ENCODE measurements at regions not wholly inside any gene's neighbourhood (a gene's known extent, or its start where the extent isn't known, plus 50 kb on each side); places are given as distances from the start of the nearest gene placed in this dataset.

- Mint-ChIP-seq H3K36me3 (ENCODE audit: low read depth) (no peaks in the 10 kb centered on the region), H3K9me3 (no peaks in the 10 kb centered on the region), H3K4me1 (peaks cover 8% of the 10 kb centered on the region), H3K4me3 (no peak overlapping the region), H3K27ac (no peak overlapping the region), H3K27me3 (ENCODE audit: low read depth, poor library complexity) (no peaks in the 10 kb centered on the region)
- no peak for DNase-seq
- no peak for TF ChIP-seq CTCF (IDR thresholded peaks at IDR 0.05)
These were observed 437.4 kb downstream of the RND3 start for GRCh38 chr2:150050036-150050435.

- no peak overlapping the region for H3K27ac Mint-ChIP-seq
- H3K4me1 Mint-ChIP-seq: peaks cover 8% of the 10 kb centered on the region
- H3K27me3 Mint-ChIP-seq (ENCODE audit: low read depth, poor library complexity): no peaks in the 10 kb centered on the region
- no peak for TF ChIP-seq CTCF (IDR thresholded peaks at IDR 0.05)
- H3K36me3 Mint-ChIP-seq (ENCODE audit: low read depth): no peaks in the 10 kb centered on the region
- H3K4me3 Mint-ChIP-seq: no peak overlapping the region
- DNase-seq: no peak
- H3K9me3 Mint-ChIP-seq: no peaks in the 10 kb centered on the region
These were observed 439.7 kb downstream of the RND3 start for GRCh38 chr2:150047620-150048222.

GRCh38 chr2:150046810-150047209, 440.7 kb downstream of the RND3 start:
- no peak for DNase-seq
- no peak overlapping the region for H3K4me3 Mint-ChIP-seq
- peaks cover 8% of the 10 kb centered on the region for H3K4me1 Mint-ChIP-seq
- no peaks in the 10 kb centered on the region for H3K9me3 Mint-ChIP-seq
- no peaks in the 10 kb centered on the region for H3K36me3 Mint-ChIP-seq (ENCODE audit: low read depth)
- H3K27ac Mint-ChIP-seq: no peak overlapping the region
- no peaks in the 10 kb centered on the region for H3K27me3 Mint-ChIP-seq (ENCODE audit: low read depth, poor library complexity)
- TF ChIP-seq CTCF (IDR thresholded peaks at IDR 0.05): no peak

GRCh38 chr2:150046211-150046610, 441.3 kb downstream of the RND3 start:
- DNase-seq: no peak
- no peak overlapping the region for H3K4me3 Mint-ChIP-seq
- no peaks in the 10 kb centered on the region for H3K27me3 Mint-ChIP-seq (ENCODE audit: low read depth, poor library complexity)
- H3K4me1 Mint-ChIP-seq: peaks cover 8% of the 10 kb centered on the region
- H3K9me3 Mint-ChIP-seq: no peaks in the 10 kb centered on the region
- no peaks in the 10 kb centered on the region for H3K36me3 Mint-ChIP-seq (ENCODE audit: low read depth)
- no peak overlapping the region for H3K27ac Mint-ChIP-seq
- TF ChIP-seq CTCF (IDR thresholded peaks at IDR 0.05): no peak

GRCh38 chr2:150045601-150046000, 441.9 kb downstream of the RND3 start:
- no peak for TF ChIP-seq CTCF (IDR thresholded peaks at IDR 0.05)
- no peaks in the 10 kb centered on the region for H3K9me3 Mint-ChIP-seq
- H3K4me1 Mint-ChIP-seq: peaks cover 8% of the 10 kb centered on the region
- no peaks in the 10 kb centered on the region for H3K36me3 Mint-ChIP-seq (ENCODE audit: low read depth)
- H3K27ac Mint-ChIP-seq: no peak overlapping the region
- DNase-seq: no peak
- no peaks in the 10 kb centered on the region for H3K27me3 Mint-ChIP-seq (ENCODE audit: low read depth, poor library complexity)
- no peak overlapping the region for H3K4me3 Mint-ChIP-seq

- H3K27ac Mint-ChIP-seq: no peak overlapping the region
- no peaks in the 10 kb centered on the region for H3K36me3 Mint-ChIP-seq (ENCODE audit: low read depth)
These were observed 444.3 kb downstream of the RND3 start for GRCh38 chr2:150043172-150043500.

More at GRCh38 chr2:150043172-150043500, 444.3 kb downstream of the RND3 start:
- Mint-ChIP-seq H3K4me1 (peaks cover 8% of the 10 kb centered on the region), H3K4me3 (no peak overlapping the region), H3K9me3 (no peaks in the 10 kb centered on the region), H3K27me3 (ENCODE audit: low read depth, poor library complexity) (no peaks in the 10 kb centered on the region)
- DNase-seq: no peak
- TF ChIP-seq CTCF (IDR thresholded peaks at IDR 0.05): no peak

All from nephron progenitor cell (in vitro differentiated cells).